H1 (cell line): ENCODE measurements at regions not wholly inside any gene's neighbourhood (a gene's known extent, or its start where the extent isn't known, plus 50 kb on each side); places are given as distances from the start of the nearest gene placed in this dataset.
A peak's percentile ranks its signal among the peaks of the same experiment; 100 is the strongest.

Experiments used
- CTCF ChIA-PET: fragments of 300-600 bp; sonication (Branson Sonifier 250); formaldehyde crosslinking; loops from one replicate; lab custom pipeline; 2021; ENCODE audit not compliant: partially characterized antibody; lab: Charles Lee
- POLR2A ChIA-PET: fragments of 300-600 bp; sonication (Branson Sonifier 250); formaldehyde crosslinking; loops from one replicate; lab custom pipeline; 2021; ENCODE audit warnings: inconsistent platforms; ENCODE audit not compliant: partially characterized antibody; lab: Charles Lee
- DNase-seq, 2 experiments: peaks; one replicate each; pipeline versions ENCODE4 v3.0.0 to v3.0.0-alpha.2; 2010 to 2022; ENCODE audit warnings: low spot score in 2 of 2, low read depth in 1 of 2, mixed read lengths in 1 of 2
- FAIRE-seq: peaks from 2 replicates; lab custom pipeline; 2011; peaks lifted over from hg19 to GRCh38; lab: Jason Lieb, UNC
- H2AFZ ChIP-seq: 2 replicates; pipeline ENCODE4 v1.8.1; 2012; ENCODE audit warnings: low read length, inconsistent platforms
- H2AK5ac ChIP-seq: 2 replicates; pipeline ENCODE4 v1.6.1; 2013; ENCODE audit warnings: low read depth, low read length
- H2BK120ac ChIP-seq: replicated peaks from 2 replicates; pipeline ENCODE3; 2013; ENCODE audit warnings: low read depth, low read length, inconsistent platforms
- H2BK12ac ChIP-seq: 2 replicates; pipeline ENCODE4 v1.6.1; 2013; ENCODE audit warnings: low read depth, low read length
- H2BK15ac ChIP-seq: 2 replicates; pipeline ENCODE4 v1.6.1; 2013; ENCODE audit warnings: low read length
- H2BK20ac ChIP-seq: 2 replicates; pipeline ENCODE4 v1.6.1; 2013; ENCODE audit warnings: low read length
- H2BK5ac ChIP-seq: 2 replicates; pipeline ENCODE4 v1.6.1; 2013; ENCODE audit warnings: low read depth, low read length
- H3K14ac ChIP-seq: 2 replicates; pipeline ENCODE4 v1.6.1; 2013; ENCODE audit warnings: inconsistent platforms; ENCODE audit not compliant: insufficient read length
- H3K18ac ChIP-seq: 2 replicates; pipeline ENCODE4 v1.6.1; 2013; ENCODE audit warnings: low read length; ENCODE audit errors: extremely low read depth
- H3K23ac ChIP-seq: 2 replicates; pipeline ENCODE4 v1.6.1; 2013; ENCODE audit warnings: inconsistent platforms; ENCODE audit not compliant: insufficient read length
- H3K23me2 ChIP-seq: 2 replicates; pipeline ENCODE4 v1.6.1; 2013; ENCODE audit warnings: low read depth, low read length
- H3K27ac ChIP-seq: 2 replicates; pipeline ENCODE4 v1.6.1; 2011; ENCODE audit warnings: low read depth, low read length, inconsistent platforms
- H3K27me3 ChIP-seq, 4 experiments: replicated peaks in 1 of 4; 1 replicate in 1 of 4; 2 replicates in 3 of 4; pipeline versions ENCODE4 v1.6.1 to v1.8.1; 2011 to 2013; ENCODE audit warnings: low read length in 3 of 4, mild to moderate bottlenecking in 3 of 4, inconsistent platforms in 2 of 4, mixed read lengths in 2 of 4, moderate library complexity in 1 of 4; ENCODE audit not compliant: control insufficient read depth in 3 of 4, insufficient read depth in 3 of 4; ENCODE audit errors: extremely low read depth in 1 of 4
- H3K36me3 ChIP-seq, 4 experiments: 2 replicates each; pipeline versions ENCODE4 v1.6.1 to v1.8.1; 2011 to 2013; ENCODE audit warnings: mild to moderate bottlenecking in 4 of 4, low read length in 3 of 4, moderate library complexity in 2 of 4, control low read depth in 1 of 4, inconsistent platforms in 1 of 4; ENCODE audit not compliant: insufficient read depth in 4 of 4, control insufficient read depth in 2 of 4
- H3K4ac ChIP-seq: replicated peaks from 2 replicates; pipeline ENCODE3; 2013; ENCODE audit warnings: low read length, low read depth, mixed read lengths, inconsistent platforms; ENCODE audit not compliant: insufficient read length
- H3K4me1 ChIP-seq, 4 experiments: replicated peaks in 1 of 4; 1 replicate in 1 of 4; 2 replicates in 3 of 4; pipeline versions ENCODE4 v1.6.1 to v1.8.1; 2011 to 2013; ENCODE audit warnings: low read length in 3 of 4, inconsistent platforms in 2 of 4, mixed read lengths in 1 of 4; ENCODE audit not compliant: insufficient read depth in 4 of 4, control insufficient read depth in 3 of 4
- H3K4me2 ChIP-seq, 2 experiments: 2 replicates each; pipeline versions ENCODE4 v1.6.1 to v1.8.1; 2011 to 2013; ENCODE audit warnings: low read depth in 2 of 2, low read length in 2 of 2, control low read depth in 1 of 2, inconsistent platforms in 1 of 2, mild to moderate bottlenecking in 1 of 2; ENCODE audit not compliant: insufficient read depth in 1 of 2
- H3K4me3 ChIP-seq, 4 experiments: fragments of 200-600, 300-600 bp in 1 of 4; sonication (generic), shearing (Covaris generic), sonication (Bioruptor Twin) in 1 of 4; 2 replicates each; pipeline versions ENCODE4 v1.5.1 to v1.8.1; 2011 to 2016; ENCODE audit warnings: low read length in 4 of 4, low read depth in 3 of 4, control low read depth in 2 of 4, inconsistent platforms in 2 of 4, mild to moderate bottlenecking in 2 of 4, mixed read lengths in 1 of 4, moderate library complexity in 1 of 4; ENCODE audit not compliant: insufficient read depth in 2 of 4; ENCODE audit errors: extremely low read depth in 1 of 4
- H3K56ac ChIP-seq: replicated peaks from 2 replicates; pipeline ENCODE3; 2013; ENCODE audit warnings: low read depth, mild to moderate bottlenecking, mixed read lengths, low read length, inconsistent platforms; ENCODE audit not compliant: insufficient read length
- H3K79me1 ChIP-seq: 2 replicates; pipeline ENCODE4 v1.6.1; 2013; ENCODE audit warnings: low read depth, low read length, control low read depth
- H3K79me2 ChIP-seq, 2 experiments: 2 replicates each; pipeline versions ENCODE4 v1.6.1 to v1.8.1; 2012 to 2013; ENCODE audit warnings: low read length in 2 of 2, mild to moderate bottlenecking in 2 of 2, inconsistent platforms in 1 of 2; ENCODE audit not compliant: insufficient read depth in 2 of 2, control insufficient read depth in 1 of 2
- H3K9ac ChIP-seq, 4 experiments: replicated peaks in 1 of 4; 1 replicate in 1 of 4; 2 replicates in 3 of 4; pipeline versions ENCODE4 v1.6.1 to v1.8.1; 2011 to 2013; ENCODE audit warnings: low read depth in 3 of 4, low read length in 3 of 4, control low read depth in 2 of 4, mild to moderate bottlenecking in 2 of 4, moderate library complexity in 2 of 4, inconsistent platforms in 1 of 4; ENCODE audit errors: extremely low read depth in 1 of 4
- H3K9me3 ChIP-seq, 2 experiments: 2 replicates each; pipeline versions ENCODE4 v1.6.1 to v1.8.1; 2012 to 2013; ENCODE audit warnings: mild to moderate bottlenecking in 2 of 2, moderate library complexity in 2 of 2, control low read depth in 1 of 2, inconsistent platforms in 1 of 2, low read depth in 1 of 2, low read length in 1 of 2, mixed read lengths in 1 of 2; ENCODE audit not compliant: insufficient read depth in 2 of 2
- H4K20me1 ChIP-seq, 2 experiments: replicated peaks in 1 of 2; 2 replicates each; pipeline versions ENCODE3 to v1.8.1; 2011 to 2013; ENCODE audit warnings: inconsistent platforms in 2 of 2, low read length in 2 of 2, mild to moderate bottlenecking in 1 of 2; ENCODE audit not compliant: insufficient read depth in 2 of 2, control insufficient read depth in 1 of 2
- H4K5ac ChIP-seq: 2 replicates; pipeline ENCODE4 v1.6.1; 2013; ENCODE audit warnings: low read length, low read depth, mixed read lengths, inconsistent platforms; ENCODE audit not compliant: insufficient read length
- H4K8ac ChIP-seq: 2 replicates; pipeline ENCODE4 v1.8.0; 2013; ENCODE audit warnings: mild to moderate bottlenecking, moderate library complexity, low read length, inconsistent platforms; ENCODE audit not compliant: insufficient read depth; ENCODE audit errors: extremely low read depth
- H4K91ac ChIP-seq: replicated peaks from 2 replicates; pipeline ENCODE3; 2013; ENCODE audit warnings: low read length, mixed read lengths, inconsistent platforms; ENCODE audit not compliant: insufficient read length
- ATF2 ChIP-seq: IDR thresholded peaks from 2 replicates; pipeline ENCODE4 v1.6.1; 2012; ENCODE audit warnings: low read length, inconsistent platforms
- CTBP2 ChIP-seq: IDR thresholded peaks from 2 replicates; pipeline ENCODE4 v1.7.0; 2011; ENCODE audit warnings: borderline replicate concordance, mild to moderate bottlenecking, moderate library complexity, mixed read lengths, low read length; ENCODE audit not compliant: insufficient read depth, insufficient read length
- EP300 ChIP-seq, 2 experiments: IDR thresholded peaks; 1 replicate in 1 of 2; 2 replicates in 1 of 2; pipeline ENCODE4 v1.6.1; 2011 to 2012; ENCODE audit warnings: low read depth in 2 of 2, low read length in 2 of 2, mild to moderate bottlenecking in 2 of 2, borderline replicate concordance in 1 of 2, inconsistent platforms in 1 of 2, moderate library complexity in 1 of 2
- KDM4A ChIP-seq: IDR thresholded peaks from one replicate; pipeline ENCODE4 v1.7.1; 2012; ENCODE audit warnings: low read depth, mild to moderate bottlenecking, moderate library complexity, low read length, inconsistent platforms; ENCODE audit not compliant: severe bottlenecking
- NANOG ChIP-seq: IDR thresholded peaks from 2 replicates; pipeline ENCODE4 v1.6.1; 2011; ENCODE audit warnings: low read length, low read depth, mild to moderate bottlenecking, inconsistent platforms; ENCODE audit not compliant: insufficient read depth, poor library complexity, severe bottlenecking
- RAD21 ChIP-seq, 2 experiments: IDR thresholded peaks in 1 of 2; conservative IDR thresholded peaks in 1 of 2; 2 replicates each; pipeline ENCODE4 v1.6.1; 2011; ENCODE audit warnings: low read depth in 2 of 2, low read length in 2 of 2, improper control_type of control experiment in 1 of 2, inconsistent platforms in 1 of 2, mild to moderate bottlenecking in 1 of 2, moderate library complexity in 1 of 2
- RBBP5 ChIP-seq: IDR thresholded peaks from 2 replicates; pipeline ENCODE4 v1.7.1; 2012; ENCODE audit warnings: low read depth, mild to moderate bottlenecking, inconsistent platforms, low read length, moderate library complexity, borderline replicate concordance
- SP4 ChIP-seq: IDR thresholded peaks from 2 replicates; pipeline ENCODE4 v1.6.1; 2012; ENCODE audit warnings: low read length, inconsistent platforms
- TAF7 ChIP-seq: optimal IDR thresholded peaks from 2 replicates; pipeline ENCODE3; 2011; ENCODE audit warnings: low read depth, mild to moderate bottlenecking, inconsistent platforms, low read length, moderate library complexity, borderline replicate concordance
- YY1 ChIP-seq: IDR thresholded peaks from 2 replicates; pipeline ENCODE4 v1.6.1; 2011; ENCODE audit warnings: low read depth, mild to moderate bottlenecking, low read length
- ZNF274 ChIP-seq: IDR thresholded peaks from 2 replicates; pipeline ENCODE4 v1.7.0; 2012; ENCODE audit warnings: low read length, borderline replicate concordance; ENCODE audit errors: extremely low read depth
- WGBS, 2 experiments: shearing (Covaris generic) in 1 of 2; methylation state at CpG; one replicate each; pipeline versions ENCODE4 v1.1.6 to v1.1.7; 2013 to 2015; ENCODE audit warnings: low lambda C conversion rate in 2 of 2, mixed read lengths in 2 of 2, inconsistent platforms in 1 of 2, low coverage in 1 of 2, missing lambda C conversion rate in 1 of 2; ENCODE audit not compliant: insufficient replicate concordance in 2 of 2, insufficient coverage in 1 of 2, insufficient read length in 1 of 2; ENCODE audit errors: extremely low coverage in 1 of 2, missing lambda C conversion rate in 1 of 2; 5-methylcytosine and 5-hydroxymethylcytosine counted together

- 38% methylated on average over 1 of the region's 1 CpG; no CpG with 5 or more reads in 1 of the 2 experiments for WGBS, 2 experiments
- H2BK20ac ChIP-seq, result no peak overlapping the region; the same call in 1 of the 2 replicates
- no peak overlapping the region for H3K4ac ChIP-seq
- no peaks in the 10 kb centered on the region; a peak in 1 of 8 replicates for H3K36me3 ChIP-seq
- H4K8ac ChIP-seq, result no peak overlapping the region
- no peak overlapping the region for H2BK5ac ChIP-seq
- H2BK120ac ChIP-seq, result no peak overlapping the region
- H3K27me3 ChIP-seq, result no peaks in the 10 kb centered on the region; a peak in 1 of 7 replicates
- FAIRE-seq (no peak), DNase-seq (no peak)
- H4K5ac ChIP-seq, result no peak overlapping the region
- no peak overlapping the region for H3K4me3 ChIP-seq
- H3K56ac ChIP-seq, result no peak overlapping the region
- no peak overlapping the region; a peak in 1 of 4 replicates for H3K4me2 ChIP-seq
- no peaks in the 10 kb centered on the region for H3K79me2 ChIP-seq
- no peak overlapping the region for H4K91ac ChIP-seq
- H3K18ac ChIP-seq, result no peak overlapping the region
- H3K79me1 ChIP-seq, result peaks cover 3% of the 10 kb centered on the region
- no peak overlapping the region for H3K23ac ChIP-seq
- peak overlapping the region; percentile 62; the same call in 1 of the 2 replicates for H2BK12ac ChIP-seq
- POLR2A ChIA-PET, result interaction anchor here (1.3 to 3.1 kb wide), 2 partner anchors 12 to 65 kb away, joined by 3 to 9 read pairs; no protein-coding TSS in a partner anchor
- peak overlapping the region; percentile 98 for H2AK5ac ChIP-seq
- peaks cover 0 to 4% of the 10 kb centered on the region in 2 experiments for H4K20me1 ChIP-seq
- no peak overlapping the region for H3K9ac ChIP-seq
- peaks cover 10% of the 10 kb centered on the region; the same call in 1 of the 2 replicates for H3K23me2 ChIP-seq
- H3K9me3 ChIP-seq, result no peaks in the 10 kb centered on the region
- H2AFZ ChIP-seq, result no peak overlapping the region
- peaks cover 2 to 12% (median 7%) of the 10 kb centered on the region in 4 experiments; a peak in 6 of 7 replicates for H3K4me1 ChIP-seq
- H2BK15ac ChIP-seq, result peak overlapping the region; percentile 49; the same call in 1 of the 2 replicates
- H3K27ac ChIP-seq, result no peak overlapping the region
- CTCF ChIA-PET, result interaction anchor here (0.6 to 2.2 kb wide), 10 partner anchors 12 to 227 kb away, joined by 3 to 7 read pairs (median 4); no protein-coding TSS in a partner anchor
- H3K14ac ChIP-seq, result no peak overlapping the region
- TF ChIP-seq SP4, result no peak
- TF ChIP-seq ZNF274, result no peak
- TF ChIP-seq EP300 (IDR thresholded peaks at IDR 0.05; ENCODE audit: borderline replicate concordance in 1 of 2, low read depth in 2 of 2, low read length in 2 of 2), result no peak
- TF ChIP-seq KDM4A, result no peak
- no peak for TF ChIP-seq RBBP5
- TF ChIP-seq ATF2, result no peak
- no peak for TF ChIP-seq YY1
- TF ChIP-seq RAD21 (IDR thresholded peaks at IDR 0.05 in 1 of 2, conservative IDR thresholded peaks at IDR 0.05 in 1 of 2; ENCODE audit: low read depth in 2 of 2, low read length in 2 of 2), result no peak
- TF ChIP-seq NANOG, result no peak
- TF ChIP-seq CTBP2, result no peak
- no peak for TF ChIP-seq TAF7
Measured at GRCh38 chr10:131688304-131688703, 212.5 kb upstream of the PPP2R2D start.
